ENCODE measurements at regions not wholly inside any gene's neighbourhood (a gene's known extent, or its start where the extent isn't known, plus 50 kb on each side); places are given as distances from the start of the nearest gene placed in this dataset.

DNA sequence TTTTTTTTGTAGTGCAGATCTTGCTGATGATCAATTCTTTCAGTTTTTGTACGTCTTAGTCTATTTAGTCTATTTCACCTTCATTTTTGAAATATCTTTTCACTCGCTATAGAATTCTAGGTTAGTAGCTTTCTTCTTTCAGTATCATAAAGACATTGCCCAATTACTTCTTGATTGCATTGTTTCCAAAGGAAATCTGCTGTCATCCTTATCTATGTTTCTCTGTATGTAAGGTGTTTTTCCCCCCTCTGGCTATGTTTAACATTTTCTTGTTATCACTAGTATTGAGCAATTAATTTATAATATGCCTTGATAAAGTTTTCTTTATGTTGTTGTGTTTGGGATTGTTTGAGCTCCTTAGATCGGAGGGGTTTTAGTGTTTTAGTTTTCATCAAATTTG lies 171.9 kb downstream of the BMP4 start:
- TF ChIP-seq, protein P1, sequence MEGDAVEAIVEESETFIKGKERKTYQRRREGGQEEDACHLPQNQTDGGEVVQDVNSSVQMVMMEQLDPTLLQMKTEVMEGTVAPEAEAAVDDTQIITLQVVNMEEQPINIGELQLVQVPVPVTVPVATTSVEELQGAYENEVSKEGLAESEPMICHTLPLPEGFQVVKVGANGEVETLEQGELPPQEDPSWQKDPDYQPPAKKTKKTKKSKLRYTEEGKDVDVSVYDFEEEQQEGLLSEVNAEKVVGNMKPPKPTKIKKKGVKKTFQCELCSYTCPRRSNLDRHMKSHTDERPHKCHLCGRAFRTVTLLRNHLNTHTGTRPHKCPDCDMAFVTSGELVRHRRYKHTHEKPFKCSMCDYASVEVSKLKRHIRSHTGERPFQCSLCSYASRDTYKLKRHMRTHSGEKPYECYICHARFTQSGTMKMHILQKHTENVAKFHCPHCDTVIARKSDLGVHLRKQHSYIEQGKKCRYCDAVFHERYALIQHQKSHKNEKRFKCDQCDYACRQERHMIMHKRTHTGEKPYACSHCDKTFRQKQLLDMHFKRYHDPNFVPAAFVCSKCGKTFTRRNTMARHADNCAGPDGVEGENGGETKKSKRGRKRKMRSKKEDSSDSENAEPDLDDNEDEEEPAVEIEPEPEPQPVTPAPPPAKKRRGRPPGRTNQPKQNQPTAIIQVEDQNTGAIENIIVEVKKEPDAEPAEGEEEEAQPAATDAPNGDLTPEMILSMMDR (conservative IDR thresholded peaks at IDR 0.05): no peak
- no peak for TF ChIP-seq EZH2 (IDR thresholded peaks at IDR 0.05; ENCODE audit: low read depth)
